Kidney epithelial cell (primary cell): ENCODE measurements at regions not wholly inside any gene's neighbourhood (a gene's known extent, or its start where the extent isn't known, plus 50 kb on each side); places are given as distances from the start of the nearest gene placed in this dataset.

Experiments
- DNase-seq: peaks from one replicate; pipeline ENCODE4 v3.0.0-alpha.2; 2010; ENCODE audit warnings: low read depth
- H3K27me3 ChIP-seq: 2 replicates; pipeline ENCODE4 v1.6.0; 2011; ENCODE audit warnings: low read length; ENCODE audit not compliant: control insufficient read depth, insufficient read depth
- H3K36me3 ChIP-seq: 2 replicates; pipeline ENCODE4 v1.5.1; 2011; ENCODE audit warnings: low read length; ENCODE audit not compliant: control insufficient read depth, insufficient read depth
- H3K4me3 ChIP-seq: 2 replicates; pipeline ENCODE4 v1.5.1; 2011; ENCODE audit warnings: low read depth, mild to moderate bottlenecking, control low read depth, low read length
- TF ChIP-seq, protein P1 (sequence below): IDR thresholded peaks from 2 replicates; pipeline ENCODE4 v1.5.1; 2011; ENCODE audit warnings: mild to moderate bottlenecking, moderate library complexity, low read length, control low read depth, inconsistent platforms; ENCODE audit not compliant: insufficient read depth, poor library complexity, severe bottlenecking

GRCh38 chr10:23608926-23609325, 170.1 kb downstream of the OTUD1 start:
- Histone ChIP-seq H3K27me3 (no peaks in the 10 kb centered on the region), H3K36me3 (no peaks in the 10 kb centered on the region), H3K4me3 (no peak overlapping the region)
- DNase-seq, result no peak
- TF ChIP-seq, protein P1, sequence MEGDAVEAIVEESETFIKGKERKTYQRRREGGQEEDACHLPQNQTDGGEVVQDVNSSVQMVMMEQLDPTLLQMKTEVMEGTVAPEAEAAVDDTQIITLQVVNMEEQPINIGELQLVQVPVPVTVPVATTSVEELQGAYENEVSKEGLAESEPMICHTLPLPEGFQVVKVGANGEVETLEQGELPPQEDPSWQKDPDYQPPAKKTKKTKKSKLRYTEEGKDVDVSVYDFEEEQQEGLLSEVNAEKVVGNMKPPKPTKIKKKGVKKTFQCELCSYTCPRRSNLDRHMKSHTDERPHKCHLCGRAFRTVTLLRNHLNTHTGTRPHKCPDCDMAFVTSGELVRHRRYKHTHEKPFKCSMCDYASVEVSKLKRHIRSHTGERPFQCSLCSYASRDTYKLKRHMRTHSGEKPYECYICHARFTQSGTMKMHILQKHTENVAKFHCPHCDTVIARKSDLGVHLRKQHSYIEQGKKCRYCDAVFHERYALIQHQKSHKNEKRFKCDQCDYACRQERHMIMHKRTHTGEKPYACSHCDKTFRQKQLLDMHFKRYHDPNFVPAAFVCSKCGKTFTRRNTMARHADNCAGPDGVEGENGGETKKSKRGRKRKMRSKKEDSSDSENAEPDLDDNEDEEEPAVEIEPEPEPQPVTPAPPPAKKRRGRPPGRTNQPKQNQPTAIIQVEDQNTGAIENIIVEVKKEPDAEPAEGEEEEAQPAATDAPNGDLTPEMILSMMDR, result no peak

- DNase-seq, result no peak
- Histone ChIP-seq H3K36me3 (no peaks in the 10 kb centered on the region), H3K27me3 (no peaks in the 10 kb centered on the region), H3K4me3 (no peak overlapping the region)
- TF ChIP-seq, protein P1, result no peak
Measured at GRCh38 chr10:23610626-23611307, 171.9 kb downstream of the OTUD1 start.

- Histone ChIP-seq H3K36me3 (no peaks in the 10 kb centered on the region), H3K4me3 (no peak overlapping the region), H3K27me3 (no peaks in the 10 kb centered on the region)
- no peak for DNase-seq
- TF ChIP-seq, protein P1, result no peak
Measured at GRCh38 chr10:23611308-23612029, 172.6 kb downstream of the OTUD1 start.

- DNase-seq, result no peak
- Histone ChIP-seq H3K36me3 (no peaks in the 10 kb centered on the region), H3K4me3 (no peak overlapping the region), H3K27me3 (no peaks in the 10 kb centered on the region)
- TF ChIP-seq, protein P1, result no peak
Measured at GRCh38 chr10:23613900-23614299, 175.0 kb downstream of the OTUD1 start.

DNA sequence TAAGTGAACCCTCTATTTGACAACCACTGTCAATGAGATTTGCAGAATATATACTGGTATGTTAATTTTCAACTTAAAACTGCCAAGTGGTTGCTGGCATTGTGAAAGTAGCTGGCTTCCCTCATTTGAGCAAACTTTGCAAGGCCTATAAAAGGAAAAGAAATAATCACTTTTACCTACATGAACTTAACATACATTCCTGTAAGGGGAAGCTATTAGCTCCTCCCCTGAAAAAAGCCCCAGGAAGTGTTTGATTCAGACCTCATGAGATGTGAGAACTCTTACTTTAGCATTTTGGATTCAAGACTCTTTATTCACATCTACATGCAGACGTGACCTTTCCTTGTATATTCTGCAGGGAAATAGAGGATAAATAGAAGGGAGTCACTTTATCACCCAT, 175.6 kb downstream of the OTUD1 start:
- DNase-seq, result no peak
- Histone ChIP-seq H3K4me3 (no peak overlapping the region), H3K27me3 (no peaks in the 10 kb centered on the region), H3K36me3 (no peaks in the 10 kb centered on the region)
- TF ChIP-seq, protein P1, result no peak
